ENCODE measurements at regions not wholly inside any gene's neighbourhood (a gene's known extent, or its start where the extent isn't known, plus 50 kb on each side); places are given as distances from the start of the nearest gene placed in this dataset.

DNA sequence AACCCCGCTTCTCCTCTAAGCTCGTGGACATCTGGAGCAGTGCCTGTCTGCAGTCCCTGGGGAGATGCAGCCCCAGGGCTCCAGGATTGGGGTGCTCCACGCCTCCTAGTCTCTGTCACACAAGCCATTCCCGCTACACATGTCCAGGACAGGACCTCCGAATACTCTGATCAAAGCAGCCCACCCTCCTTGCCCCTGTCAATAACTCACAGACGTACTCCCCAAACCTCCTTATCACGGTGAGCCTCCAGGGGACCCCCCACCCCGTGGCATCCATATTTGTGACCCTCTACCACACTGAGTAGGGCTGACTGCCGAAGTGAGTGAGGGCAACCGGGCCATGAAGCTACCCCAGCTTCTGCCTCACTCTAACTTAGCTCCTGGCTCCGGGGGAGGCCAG is 727.7 kb downstream of the GALR1 start:
- TF ChIP-seq, protein P1, sequence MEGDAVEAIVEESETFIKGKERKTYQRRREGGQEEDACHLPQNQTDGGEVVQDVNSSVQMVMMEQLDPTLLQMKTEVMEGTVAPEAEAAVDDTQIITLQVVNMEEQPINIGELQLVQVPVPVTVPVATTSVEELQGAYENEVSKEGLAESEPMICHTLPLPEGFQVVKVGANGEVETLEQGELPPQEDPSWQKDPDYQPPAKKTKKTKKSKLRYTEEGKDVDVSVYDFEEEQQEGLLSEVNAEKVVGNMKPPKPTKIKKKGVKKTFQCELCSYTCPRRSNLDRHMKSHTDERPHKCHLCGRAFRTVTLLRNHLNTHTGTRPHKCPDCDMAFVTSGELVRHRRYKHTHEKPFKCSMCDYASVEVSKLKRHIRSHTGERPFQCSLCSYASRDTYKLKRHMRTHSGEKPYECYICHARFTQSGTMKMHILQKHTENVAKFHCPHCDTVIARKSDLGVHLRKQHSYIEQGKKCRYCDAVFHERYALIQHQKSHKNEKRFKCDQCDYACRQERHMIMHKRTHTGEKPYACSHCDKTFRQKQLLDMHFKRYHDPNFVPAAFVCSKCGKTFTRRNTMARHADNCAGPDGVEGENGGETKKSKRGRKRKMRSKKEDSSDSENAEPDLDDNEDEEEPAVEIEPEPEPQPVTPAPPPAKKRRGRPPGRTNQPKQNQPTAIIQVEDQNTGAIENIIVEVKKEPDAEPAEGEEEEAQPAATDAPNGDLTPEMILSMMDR (IDR thresholded peaks at IDR 0.05 in 8 of 11, conservative IDR thresholded peaks at IDR 0.05 in 3 of 11), result no peak
- no peak for TF ChIP-seq POLR2A (IDR thresholded peaks at IDR 0.05)

All from spleen (tissue), 7 donors.